ENCODE measurements at regions not wholly inside any gene's neighbourhood (a gene's known extent, or its start where the extent isn't known, plus 50 kb on each side); places are given as distances from the start of the nearest gene placed in this dataset.

DNA sequence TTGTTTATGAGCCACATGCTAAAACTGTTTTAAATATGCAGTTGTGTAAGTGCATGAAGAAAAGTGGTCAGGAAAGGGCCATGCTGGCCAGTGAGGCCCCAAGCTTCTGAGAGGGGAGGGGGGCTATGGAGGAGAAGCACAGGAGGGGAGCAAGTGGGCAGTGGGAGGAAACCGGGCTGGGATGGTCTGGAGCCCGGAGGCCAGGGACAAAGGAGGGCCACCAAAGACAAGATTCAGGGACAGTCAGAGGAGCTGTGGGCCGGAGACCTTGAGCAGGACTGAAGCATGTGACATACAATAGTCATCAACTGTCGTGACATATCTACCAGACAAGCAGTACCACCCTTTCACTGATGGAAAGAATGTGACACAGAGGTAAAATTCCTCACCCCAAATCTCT lies 333.2 kb upstream of the IRX1 start:
- TF ChIP-seq, protein P1, sequence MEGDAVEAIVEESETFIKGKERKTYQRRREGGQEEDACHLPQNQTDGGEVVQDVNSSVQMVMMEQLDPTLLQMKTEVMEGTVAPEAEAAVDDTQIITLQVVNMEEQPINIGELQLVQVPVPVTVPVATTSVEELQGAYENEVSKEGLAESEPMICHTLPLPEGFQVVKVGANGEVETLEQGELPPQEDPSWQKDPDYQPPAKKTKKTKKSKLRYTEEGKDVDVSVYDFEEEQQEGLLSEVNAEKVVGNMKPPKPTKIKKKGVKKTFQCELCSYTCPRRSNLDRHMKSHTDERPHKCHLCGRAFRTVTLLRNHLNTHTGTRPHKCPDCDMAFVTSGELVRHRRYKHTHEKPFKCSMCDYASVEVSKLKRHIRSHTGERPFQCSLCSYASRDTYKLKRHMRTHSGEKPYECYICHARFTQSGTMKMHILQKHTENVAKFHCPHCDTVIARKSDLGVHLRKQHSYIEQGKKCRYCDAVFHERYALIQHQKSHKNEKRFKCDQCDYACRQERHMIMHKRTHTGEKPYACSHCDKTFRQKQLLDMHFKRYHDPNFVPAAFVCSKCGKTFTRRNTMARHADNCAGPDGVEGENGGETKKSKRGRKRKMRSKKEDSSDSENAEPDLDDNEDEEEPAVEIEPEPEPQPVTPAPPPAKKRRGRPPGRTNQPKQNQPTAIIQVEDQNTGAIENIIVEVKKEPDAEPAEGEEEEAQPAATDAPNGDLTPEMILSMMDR (conservative IDR thresholded peaks at IDR 0.05; ENCODE audit: low read depth in 2 of 2), result no peak
- TF ChIP-seq EZH2 (IDR thresholded peaks at IDR 0.05; ENCODE audit: low read depth, unreplicated experiment), result no peak
- TF ChIP-seq POLR2AphosphoS5 (IDR thresholded peaks at IDR 0.05; ENCODE audit: low read depth), result no peak
- no peak for TF ChIP-seq ZNF331 (CRISPR knock-in tag; IDR thresholded peaks at IDR 0.05; ENCODE audit: low read depth)
- TF ChIP-seq ZNF114 (CRISPR knock-in tag; IDR thresholded peaks at IDR 0.05), result no peak
- TF ChIP-seq, protein P2, sequence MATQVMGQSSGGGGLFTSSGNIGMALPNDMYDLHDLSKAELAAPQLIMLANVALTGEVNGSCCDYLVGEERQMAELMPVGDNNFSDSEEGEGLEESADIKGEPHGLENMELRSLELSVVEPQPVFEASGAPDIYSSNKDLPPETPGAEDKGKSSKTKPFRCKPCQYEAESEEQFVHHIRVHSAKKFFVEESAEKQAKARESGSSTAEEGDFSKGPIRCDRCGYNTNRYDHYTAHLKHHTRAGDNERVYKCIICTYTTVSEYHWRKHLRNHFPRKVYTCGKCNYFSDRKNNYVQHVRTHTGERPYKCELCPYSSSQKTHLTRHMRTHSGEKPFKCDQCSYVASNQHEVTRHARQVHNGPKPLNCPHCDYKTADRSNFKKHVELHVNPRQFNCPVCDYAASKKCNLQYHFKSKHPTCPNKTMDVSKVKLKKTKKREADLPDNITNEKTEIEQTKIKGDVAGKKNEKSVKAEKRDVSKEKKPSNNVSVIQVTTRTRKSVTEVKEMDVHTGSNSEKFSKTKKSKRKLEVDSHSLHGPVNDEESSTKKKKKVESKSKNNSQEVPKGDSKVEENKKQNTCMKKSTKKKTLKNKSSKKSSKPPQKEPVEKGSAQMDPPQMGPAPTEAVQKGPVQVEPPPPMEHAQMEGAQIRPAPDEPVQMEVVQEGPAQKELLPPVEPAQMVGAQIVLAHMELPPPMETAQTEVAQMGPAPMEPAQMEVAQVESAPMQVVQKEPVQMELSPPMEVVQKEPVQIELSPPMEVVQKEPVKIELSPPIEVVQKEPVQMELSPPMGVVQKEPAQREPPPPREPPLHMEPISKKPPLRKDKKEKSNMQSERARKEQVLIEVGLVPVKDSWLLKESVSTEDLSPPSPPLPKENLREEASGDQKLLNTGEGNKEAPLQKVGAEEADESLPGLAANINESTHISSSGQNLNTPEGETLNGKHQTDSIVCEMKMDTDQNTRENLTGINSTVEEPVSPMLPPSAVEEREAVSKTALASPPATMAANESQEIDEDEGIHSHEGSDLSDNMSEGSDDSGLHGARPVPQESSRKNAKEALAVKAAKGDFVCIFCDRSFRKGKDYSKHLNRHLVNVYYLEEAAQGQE (IDR thresholded peaks at IDR 0.05; ENCODE audit: unreplicated experiment), result no peak
- TF ChIP-seq CREB1 (CRISPR knock-in tag; IDR thresholded peaks at IDR 0.05; ENCODE audit: low read depth), result no peak
- TF ChIP-seq STAT1 (IDR thresholded peaks at IDR 0.05; ENCODE audit: unreplicated experiment), result no peak
- TF ChIP-seq, protein P3, sequence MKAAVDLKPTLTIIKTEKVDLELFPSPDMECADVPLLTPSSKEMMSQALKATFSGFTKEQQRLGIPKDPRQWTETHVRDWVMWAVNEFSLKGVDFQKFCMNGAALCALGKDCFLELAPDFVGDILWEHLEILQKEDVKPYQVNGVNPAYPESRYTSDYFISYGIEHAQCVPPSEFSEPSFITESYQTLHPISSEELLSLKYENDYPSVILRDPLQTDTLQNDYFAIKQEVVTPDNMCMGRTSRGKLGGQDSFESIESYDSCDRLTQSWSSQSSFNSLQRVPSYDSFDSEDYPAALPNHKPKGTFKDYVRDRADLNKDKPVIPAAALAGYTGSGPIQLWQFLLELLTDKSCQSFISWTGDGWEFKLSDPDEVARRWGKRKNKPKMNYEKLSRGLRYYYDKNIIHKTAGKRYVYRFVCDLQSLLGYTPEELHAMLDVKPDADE (IDR thresholded peaks at IDR 0.05), result no peak
- no peak for TF ChIP-seq EZH2phosphoT487 (IDR thresholded peaks at IDR 0.05; ENCODE audit: unreplicated experiment)
- TF ChIP-seq, protein P4, sequence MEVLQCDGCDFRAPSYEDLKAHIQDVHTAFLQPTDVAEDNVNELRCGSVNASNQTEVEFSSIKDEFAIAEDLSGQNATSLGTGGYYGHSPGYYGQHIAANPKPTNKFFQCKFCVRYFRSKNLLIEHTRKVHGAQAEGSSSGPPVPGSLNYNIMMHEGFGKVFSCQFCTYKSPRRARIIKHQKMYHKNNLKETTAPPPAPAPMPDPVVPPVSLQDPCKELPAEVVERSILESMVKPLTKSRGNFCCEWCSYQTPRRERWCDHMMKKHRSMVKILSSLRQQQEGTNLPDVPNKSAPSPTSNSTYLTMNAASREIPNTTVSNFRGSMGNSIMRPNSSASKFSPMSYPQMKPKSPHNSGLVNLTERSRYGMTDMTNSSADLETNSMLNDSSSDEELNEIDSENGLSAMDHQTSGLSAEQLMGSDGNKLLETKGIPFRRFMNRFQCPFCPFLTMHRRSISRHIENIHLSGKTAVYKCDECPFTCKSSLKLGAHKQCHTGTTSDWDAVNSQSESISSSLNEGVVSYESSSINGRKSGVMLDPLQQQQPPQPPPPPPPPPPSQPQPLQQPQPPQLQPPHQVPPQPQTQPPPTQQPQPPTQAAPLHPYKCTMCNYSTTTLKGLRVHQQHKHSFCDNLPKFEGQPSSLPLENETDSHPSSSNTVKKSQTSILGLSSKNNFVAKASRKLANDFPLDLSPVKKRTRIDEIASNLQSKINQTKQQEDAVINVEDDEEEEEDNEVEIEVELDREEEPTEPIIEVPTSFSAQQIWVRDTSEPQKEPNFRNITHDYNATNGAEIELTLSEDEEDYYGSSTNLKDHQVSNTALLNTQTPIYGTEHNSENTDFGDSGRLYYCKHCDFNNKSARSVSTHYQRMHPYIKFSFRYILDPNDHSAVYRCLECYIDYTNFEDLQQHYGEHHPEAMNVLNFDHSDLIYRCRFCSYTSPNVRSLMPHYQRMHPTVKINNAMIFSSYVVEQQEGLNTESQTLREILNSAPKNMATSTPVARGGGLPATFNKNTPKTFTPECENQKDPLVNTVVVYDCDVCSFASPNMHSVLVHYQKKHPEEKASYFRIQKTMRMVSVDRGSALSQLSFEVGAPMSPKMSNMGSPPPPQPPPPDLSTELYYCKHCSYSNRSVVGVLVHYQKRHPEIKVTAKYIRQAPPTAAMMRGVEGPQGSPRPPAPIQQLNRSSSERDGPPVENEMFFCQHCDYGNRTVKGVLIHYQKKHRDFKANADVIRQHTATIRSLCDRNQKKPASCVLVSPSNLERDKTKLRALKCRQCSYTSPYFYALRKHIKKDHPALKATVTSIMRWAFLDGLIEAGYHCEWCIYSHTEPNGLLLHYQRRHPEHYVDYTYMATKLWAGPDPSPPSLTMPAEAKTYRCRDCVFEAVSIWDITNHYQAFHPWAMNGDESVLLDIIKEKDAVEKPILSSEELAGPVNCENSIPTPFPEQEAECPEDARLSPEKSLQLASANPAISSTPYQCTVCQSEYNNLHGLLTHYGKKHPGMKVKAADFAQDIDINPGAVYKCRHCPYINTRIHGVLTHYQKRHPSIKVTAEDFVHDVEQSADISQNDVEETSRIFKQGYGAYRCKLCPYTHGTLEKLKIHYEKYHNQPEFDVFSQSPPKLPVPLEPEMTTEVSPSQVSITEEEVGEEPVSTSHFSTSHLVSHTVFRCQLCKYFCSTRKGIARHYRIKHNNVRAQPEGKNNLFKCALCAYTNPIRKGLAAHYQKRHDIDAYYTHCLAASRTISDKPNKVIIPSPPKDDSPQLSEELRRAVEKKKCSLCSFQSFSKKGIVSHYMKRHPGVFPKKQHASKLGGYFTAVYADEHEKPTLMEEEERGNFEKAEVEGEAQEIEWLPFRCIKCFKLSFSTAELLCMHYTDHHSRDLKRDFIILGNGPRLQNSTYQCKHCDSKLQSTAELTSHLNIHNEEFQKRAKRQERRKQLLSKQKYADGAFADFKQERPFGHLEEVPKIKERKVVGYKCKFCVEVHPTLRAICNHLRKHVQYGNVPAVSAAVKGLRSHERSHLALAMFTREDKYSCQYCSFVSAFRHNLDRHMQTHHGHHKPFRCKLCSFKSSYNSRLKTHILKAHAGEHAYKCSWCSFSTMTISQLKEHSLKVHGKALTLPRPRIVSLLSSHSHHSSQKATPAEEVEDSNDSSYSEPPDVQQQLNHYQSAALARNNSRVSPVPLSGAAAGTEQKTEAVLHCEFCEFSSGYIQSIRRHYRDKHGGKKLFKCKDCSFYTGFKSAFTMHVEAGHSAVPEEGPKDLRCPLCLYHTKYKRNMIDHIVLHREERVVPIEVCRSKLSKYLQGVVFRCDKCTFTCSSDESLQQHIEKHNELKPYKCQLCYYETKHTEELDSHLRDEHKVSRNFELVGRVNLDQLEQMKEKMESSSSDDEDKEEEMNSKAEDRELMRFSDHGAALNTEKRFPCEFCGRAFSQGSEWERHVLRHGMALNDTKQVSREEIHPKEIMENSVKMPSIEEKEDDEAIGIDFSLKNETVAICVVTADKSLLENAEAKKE (CRISPR knock-in tag; IDR thresholded peaks at IDR 0.05), result no peak
- no peak for TF ChIP-seq NANOG (IDR thresholded peaks at IDR 0.05; ENCODE audit: borderline replicate concordance)
- no peak for TF ChIP-seq JUNB (IDR thresholded peaks at IDR 0.05; ENCODE audit: unreplicated experiment)
